HCT116 (cell line): ENCODE measurements at regions not wholly inside any gene's neighbourhood (a gene's known extent, or its start where the extent isn't known, plus 50 kb on each side); places are given as distances from the start of the nearest gene placed in this dataset.

Source experiments
- CTCF ChIP-seq, 3 experiments: fragments of 200-600 bp in 1 of 3; sonication (generic) in 1 of 3; IDR thresholded peaks in 2 of 3; conservative IDR thresholded peaks in 1 of 3; 2 replicates each; pipeline ENCODE4 v1.5.1; 2012 to 2017; ENCODE audit warnings: low read depth in 2 of 3, low read length in 2 of 3, antibody characterized with exemption in 1 of 3, borderline replicate concordance in 1 of 3, control low read depth in 1 of 3, mild to moderate bottlenecking in 1 of 3, mixed read lengths in 1 of 3, mixed run types in 1 of 3, moderate library complexity in 1 of 3; ENCODE audit not compliant: insufficient read depth in 1 of 3
- EGR1 ChIP-seq: IDR thresholded peaks from 2 replicates; pipeline ENCODE4 v1.6.1; 2012; ENCODE audit warnings: low read depth
- EZH2 ChIP-seq: fragments of 200-600 bp; sonication (generic); IDR thresholded peaks from 2 replicates; pipeline ENCODE4 v1.6.1; 2017; ENCODE audit warnings: antibody characterized with exemption, mixed run types
- JUND ChIP-seq: IDR thresholded peaks from 2 replicates; pipeline ENCODE4 v1.6.1; 2012
- MAX ChIP-seq: IDR thresholded peaks from 2 replicates; pipeline ENCODE4 v1.6.1; 2012
- POLR2AphosphoS5 ChIP-seq: IDR thresholded peaks from 2 replicates; pipeline ENCODE4 v1.6.1; 2011; ENCODE audit warnings: mild to moderate bottlenecking, low read depth, low read length, moderate library complexity
- RAD21 ChIP-seq: IDR thresholded peaks from 2 replicates; pipeline ENCODE4 v1.6.1; 2012; ENCODE audit warnings: low read depth, mild to moderate bottlenecking
- REST ChIP-seq: IDR thresholded peaks from 2 replicates; pipeline ENCODE4 v1.6.1; 2012; ENCODE audit warnings: low read depth
- ZFX ChIP-seq: fragments of 450-650 bp; IDR thresholded peaks from 2 replicates; pipeline ENCODE4 v1.6.1; 2017

- TF ChIP-seq MAX (no peak), CTCF (IDR thresholded peaks at IDR 0.05 in 2 of 3, conservative IDR thresholded peaks at IDR 0.05 in 1 of 3; ENCODE audit: borderline replicate concordance in 1 of 3, insufficient read depth in 1 of 3, low read depth in 2 of 3, low read length in 2 of 3) (no peak), EZH2 (no peak), JUND (no peak), RAD21 (no peak), POLR2AphosphoS5 (no peak), REST (no peak), EGR1 (no peak), ZFX (no peak)
Measured at GRCh38 chr12:17104801-17105200, 498.8 kb upstream of the LMO3 start.
